ENCODE measurements at regions not wholly inside any gene's neighbourhood (a gene's known extent, or its start where the extent isn't known, plus 50 kb on each side); places are given as distances from the start of the nearest gene placed in this dataset.

DNA sequence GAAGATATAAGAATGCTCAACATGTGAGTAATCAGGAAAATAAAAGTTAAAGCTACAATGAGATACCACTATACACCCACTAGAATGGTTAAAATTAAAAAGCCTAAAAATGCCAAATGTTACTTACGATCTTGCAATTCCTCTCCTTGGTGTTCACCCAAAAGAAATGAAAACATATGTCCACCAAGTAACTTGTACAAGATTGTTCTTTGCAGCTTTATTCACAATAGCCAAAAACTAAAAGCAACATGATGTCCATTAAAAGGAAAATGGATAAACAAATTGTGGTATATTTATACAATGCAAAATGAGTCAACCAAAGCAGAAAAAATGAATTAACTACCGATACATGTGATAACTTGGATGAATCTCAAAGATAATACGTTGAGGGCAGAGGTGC, 301.6 kb upstream of the THBS1 start:
- no peaks in the 10 kb centered on the region for H3K4me1 Mint-ChIP-seq
- no peaks in the 10 kb centered on the region for H3K9me3 ChIP-seq (ENCODE audit: control insufficient read depth in 2 of 2, low read length in 2 of 2)
- no peak overlapping the region for H3K27ac ChIP-seq (ENCODE audit: insufficient read depth, low read length, poor library complexity, severe bottlenecking)
- no peaks in the 10 kb centered on the region for H3K36me3 Mint-ChIP-seq
- H3K4me1 ChIP-seq (ENCODE audit: control insufficient read depth, insufficient read depth, low read length, poor library complexity, severe bottlenecking), result no peaks in the 10 kb centered on the region
- H3K27me3 ChIP-seq (ENCODE audit: control insufficient read depth, insufficient read depth, low read length), result peaks cover 4% of the 10 kb centered on the region
- H3K27me3 Mint-ChIP-seq, result peaks cover 7% of the 10 kb centered on the region
- H3K4me3 ChIP-seq (ENCODE audit: low read depth, low read length), result no peak overlapping the region
- no peak overlapping the region for H3K27ac Mint-ChIP-seq
- no peaks in the 10 kb centered on the region for H3K36me3 ChIP-seq (ENCODE audit: control insufficient read depth, insufficient read depth, low read length)
- H3K9me3 Mint-ChIP-seq, result peaks cover 0 to 3% (median 0%) of the 10 kb centered on the region in 7 donors
- DNase-seq, result no peak
- no peak overlapping the region for H3K4me3 Mint-ChIP-seq
- ATAC-seq (ENCODE audit: low read depth in 2 of 2), result no peak

- H3K27ac ChIP-seq (ENCODE audit: insufficient read depth, low read length, poor library complexity, severe bottlenecking), result no peak overlapping the region
- Mint-ChIP-seq H3K4me3 (no peak overlapping the region), H3K4me1 (no peaks in the 10 kb centered on the region), H3K27ac (no peak overlapping the region), H3K9me3 (peaks cover 0 to 3% (median 0%) of the 10 kb centered on the region in 7 donors), H3K27me3 (peaks cover 25% of the 10 kb centered on the region), H3K36me3 (no peaks in the 10 kb centered on the region)
- no peaks in the 10 kb centered on the region for H3K36me3 ChIP-seq (ENCODE audit: control insufficient read depth, insufficient read depth, low read length)
- H3K27me3 ChIP-seq (ENCODE audit: control insufficient read depth, insufficient read depth, low read length), result peaks cover 6% of the 10 kb centered on the region
- DNase-seq, result no peak
- H3K4me1 ChIP-seq (ENCODE audit: control insufficient read depth, insufficient read depth, low read length, poor library complexity, severe bottlenecking), result no peaks in the 10 kb centered on the region
- ATAC-seq (ENCODE audit: low read depth in 2 of 2), result no peak
- no peak overlapping the region for H3K4me3 ChIP-seq (ENCODE audit: low read depth, low read length)
- H3K9me3 ChIP-seq (ENCODE audit: control insufficient read depth in 2 of 2, low read length in 2 of 2), result no peaks in the 10 kb centered on the region
These were observed 299.8 kb upstream of the THBS1 start for GRCh38 chr15:39281094-39281493.

- Mint-ChIP-seq H3K36me3 (no peaks in the 10 kb centered on the region), H3K4me3 (no peak overlapping the region), H3K27me3 (peaks cover 36% of the 10 kb centered on the region), H3K9me3 (peaks cover 0 to 3% (median 0%) of the 10 kb centered on the region in 7 donors), H3K4me1 (no peaks in the 10 kb centered on the region), H3K27ac (no peak overlapping the region)
- H3K27me3 ChIP-seq (ENCODE audit: control insufficient read depth, insufficient read depth, low read length), result peaks cover 17% of the 10 kb centered on the region
- no peaks in the 10 kb centered on the region for H3K4me1 ChIP-seq (ENCODE audit: control insufficient read depth, insufficient read depth, low read length, poor library complexity, severe bottlenecking)
- H3K36me3 ChIP-seq (ENCODE audit: control insufficient read depth, insufficient read depth, low read length), result no peaks in the 10 kb centered on the region
- no peaks in the 10 kb centered on the region for H3K9me3 ChIP-seq (ENCODE audit: control insufficient read depth in 2 of 2, low read length in 2 of 2)
- H3K4me3 ChIP-seq (ENCODE audit: low read depth, low read length), result no peak overlapping the region
- no peak overlapping the region for H3K27ac ChIP-seq (ENCODE audit: insufficient read depth, low read length, poor library complexity, severe bottlenecking)
- no peak for DNase-seq
- no peak for ATAC-seq (ENCODE audit: low read depth in 2 of 2)
These were observed 298.1 kb upstream of the THBS1 start for GRCh38 chr15:39282663-39283208.

DNA sequence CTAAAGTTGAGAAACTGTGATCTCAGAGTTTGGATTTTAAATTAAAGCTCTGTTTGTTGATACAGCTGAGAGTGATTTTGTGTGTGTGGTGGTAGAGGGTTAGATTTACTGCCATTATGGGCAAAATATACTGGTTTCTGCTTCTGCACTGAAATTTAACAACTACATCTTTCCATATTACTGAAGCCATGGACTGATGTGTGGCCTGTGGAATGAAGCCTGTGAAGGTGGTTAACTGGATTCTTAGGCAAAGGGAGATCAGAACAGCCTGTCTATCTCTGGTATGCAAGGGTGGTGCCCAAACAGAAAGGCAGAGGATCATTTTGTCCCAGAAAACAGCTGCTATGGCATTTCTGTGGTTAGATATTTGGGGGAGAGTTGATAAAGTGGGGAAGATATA, 297.3 kb upstream of the THBS1 start:
- H3K4me3 Mint-ChIP-seq, result no peak overlapping the region
- H3K27me3 Mint-ChIP-seq, result peaks cover 33% of the 10 kb centered on the region
- DNase-seq, result no peak
- H3K36me3 Mint-ChIP-seq, result no peaks in the 10 kb centered on the region
- H3K9me3 ChIP-seq (ENCODE audit: control insufficient read depth in 2 of 2, low read length in 2 of 2), result no peaks in the 10 kb centered on the region
- ATAC-seq (ENCODE audit: low read depth in 2 of 2), result no peak
- no peak overlapping the region for H3K27ac Mint-ChIP-seq
- H3K9me3 Mint-ChIP-seq, result peaks cover 0 to 3% (median 0%) of the 10 kb centered on the region in 7 donors
- no peaks in the 10 kb centered on the region for H3K36me3 ChIP-seq (ENCODE audit: control insufficient read depth, insufficient read depth, low read length)
- H3K27ac ChIP-seq (ENCODE audit: insufficient read depth, low read length, poor library complexity, severe bottlenecking), result no peak overlapping the region
- H3K4me1 Mint-ChIP-seq, result no peaks in the 10 kb centered on the region
- H3K27me3 ChIP-seq (ENCODE audit: control insufficient read depth, insufficient read depth, low read length), result peaks cover 20% of the 10 kb centered on the region
- no peaks in the 10 kb centered on the region for H3K4me1 ChIP-seq (ENCODE audit: control insufficient read depth, insufficient read depth, low read length, poor library complexity, severe bottlenecking)
- no peak overlapping the region for H3K4me3 ChIP-seq (ENCODE audit: low read depth, low read length)

GRCh38 chr15:39285071-39285470, 295.8 kb upstream of the THBS1 start:
- Mint-ChIP-seq H3K4me3 (no peak overlapping the region), H3K4me1 (no peaks in the 10 kb centered on the region), H3K27me3 (peaks cover 39% of the 10 kb centered on the region), H3K36me3 (no peaks in the 10 kb centered on the region), H3K27ac (no peak overlapping the region), H3K9me3 (peaks cover 0 to 3% (median 0%) of the 10 kb centered on the region in 7 donors)
- H3K27ac ChIP-seq (ENCODE audit: insufficient read depth, low read length, poor library complexity, severe bottlenecking), result no peak overlapping the region
- DNase-seq (no peak), ATAC-seq (ENCODE audit: low read depth in 2 of 2) (no peak)
- H3K27me3 ChIP-seq (ENCODE audit: control insufficient read depth, insufficient read depth, low read length), result peaks cover 20% of the 10 kb centered on the region
- H3K4me3 ChIP-seq (ENCODE audit: low read depth, low read length), result no peak overlapping the region
- H3K4me1 ChIP-seq (ENCODE audit: control insufficient read depth, insufficient read depth, low read length, poor library complexity, severe bottlenecking), result no peaks in the 10 kb centered on the region
- no peaks in the 10 kb centered on the region for H3K36me3 ChIP-seq (ENCODE audit: control insufficient read depth, insufficient read depth, low read length)
- no peaks in the 10 kb centered on the region for H3K9me3 ChIP-seq (ENCODE audit: control insufficient read depth in 2 of 2, low read length in 2 of 2)

- no peak overlapping the region for H3K27ac Mint-ChIP-seq
- no peak overlapping the region for H3K27ac ChIP-seq (ENCODE audit: insufficient read depth, low read length, poor library complexity, severe bottlenecking)
- no peaks in the 10 kb centered on the region for H3K4me1 Mint-ChIP-seq
- H3K27me3 ChIP-seq (ENCODE audit: control insufficient read depth, insufficient read depth, low read length), result peaks cover 20% of the 10 kb centered on the region
- ATAC-seq (ENCODE audit: low read depth in 2 of 2), result no peak
- H3K27me3 Mint-ChIP-seq, result peaks cover 39% of the 10 kb centered on the region
- no peak for DNase-seq
- no peaks in the 10 kb centered on the region for H3K9me3 ChIP-seq (ENCODE audit: control insufficient read depth in 2 of 2, low read length in 2 of 2)
- H3K4me3 Mint-ChIP-seq, result no peak overlapping the region
- no peaks in the 10 kb centered on the region for H3K4me1 ChIP-seq (ENCODE audit: control insufficient read depth, insufficient read depth, low read length, poor library complexity, severe bottlenecking)
- H3K36me3 Mint-ChIP-seq, result no peaks in the 10 kb centered on the region
- peaks cover 0 to 3% (median 0%) of the 10 kb centered on the region in 7 donors for H3K9me3 Mint-ChIP-seq
- H3K4me3 ChIP-seq (ENCODE audit: low read depth, low read length), result no peak overlapping the region
- H3K36me3 ChIP-seq (ENCODE audit: control insufficient read depth, insufficient read depth, low read length), result no peaks in the 10 kb centered on the region
These were observed 295.2 kb upstream of the THBS1 start for GRCh38 chr15:39285663-39286062.

- peaks cover 40% of the 10 kb centered on the region for H3K27me3 Mint-ChIP-seq
- H3K4me1 Mint-ChIP-seq, result no peaks in the 10 kb centered on the region
- Histone ChIP-seq H3K9me3 (ENCODE audit: control insufficient read depth in 2 of 2, low read length in 2 of 2) (no peaks in the 10 kb centered on the region), H3K4me3 (ENCODE audit: low read depth, low read length) (no peak overlapping the region), H3K27me3 (ENCODE audit: control insufficient read depth, insufficient read depth, low read length) (peaks cover 20% of the 10 kb centered on the region), H3K4me1 (ENCODE audit: control insufficient read depth, insufficient read depth, low read length, poor library complexity, severe bottlenecking) (no peaks in the 10 kb centered on the region), H3K27ac (ENCODE audit: insufficient read depth, low read length, poor library complexity, severe bottlenecking) (no peak overlapping the region), H3K36me3 (ENCODE audit: control insufficient read depth, insufficient read depth, low read length) (no peaks in the 10 kb centered on the region)
- no peaks in the 10 kb centered on the region for H3K36me3 Mint-ChIP-seq
- no peak overlapping the region for H3K4me3 Mint-ChIP-seq
- H3K9me3 Mint-ChIP-seq, result peaks cover 0 to 3% (median 0%) of the 10 kb centered on the region in 7 donors
- no peak overlapping the region for H3K27ac Mint-ChIP-seq
- DNase-seq (no peak), ATAC-seq (ENCODE audit: low read depth in 2 of 2) (no peak)
These were observed 294.2 kb upstream of the THBS1 start for GRCh38 chr15:39286706-39287105.

DNA sequence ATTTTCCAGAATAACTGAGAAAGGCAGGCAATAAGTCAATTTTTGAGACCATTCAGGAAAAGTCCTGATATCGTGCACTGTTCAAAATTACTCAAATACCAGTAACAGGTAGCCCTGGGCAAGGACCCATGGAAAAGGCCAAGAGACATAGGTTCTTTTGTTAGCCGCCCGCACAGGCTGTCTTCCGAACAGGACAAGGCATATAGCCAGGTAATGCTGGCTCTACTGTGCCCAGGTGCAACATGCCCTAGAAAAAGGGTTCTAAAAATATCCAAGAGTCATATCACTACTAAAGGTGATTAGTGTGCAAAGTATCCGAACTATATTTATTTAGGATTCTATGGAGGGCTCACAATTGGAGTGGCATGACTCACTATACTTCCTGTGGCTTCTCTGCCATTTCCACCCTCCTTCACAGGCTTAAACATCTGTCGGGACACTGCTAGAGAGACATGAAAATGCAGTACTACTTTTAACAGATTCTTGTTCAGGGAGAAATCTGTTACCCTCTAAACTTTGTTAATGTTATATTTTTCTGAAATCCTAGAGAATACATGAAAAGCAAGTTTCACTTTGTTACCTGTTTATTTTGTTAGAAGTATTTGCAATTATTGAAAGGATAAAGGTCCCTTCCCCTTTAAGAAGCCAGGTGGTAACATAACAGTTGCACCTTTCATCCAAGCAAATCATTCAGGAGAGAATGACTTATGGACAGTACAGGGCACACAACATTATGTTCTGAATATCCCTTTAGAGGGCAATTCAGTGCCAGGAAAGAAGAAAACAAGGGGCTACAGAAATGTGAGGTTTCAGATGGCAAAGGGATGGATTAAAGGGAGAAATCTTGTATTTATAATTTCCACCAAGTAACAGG, 293.3 kb upstream of the THBS1 start:
- no peak overlapping the region for H3K27ac ChIP-seq (ENCODE audit: insufficient read depth, low read length, poor library complexity, severe bottlenecking)
- Mint-ChIP-seq H3K4me1 (no peaks in the 10 kb centered on the region), H3K27me3 (peaks cover 43% of the 10 kb centered on the region), H3K36me3 (no peaks in the 10 kb centered on the region), H3K9me3 (peaks cover 0 to 3% (median 2%) of the 10 kb centered on the region in 7 donors), H3K27ac (no peak overlapping the region), H3K4me3 (no peak overlapping the region)
- peaks cover 20% of the 10 kb centered on the region for H3K27me3 ChIP-seq (ENCODE audit: control insufficient read depth, insufficient read depth, low read length)
- H3K4me3 ChIP-seq (ENCODE audit: low read depth, low read length), result no peak overlapping the region
- H3K36me3 ChIP-seq (ENCODE audit: control insufficient read depth, insufficient read depth, low read length), result no peaks in the 10 kb centered on the region
- ATAC-seq (ENCODE audit: low read depth in 2 of 2), result no peak
- H3K4me1 ChIP-seq (ENCODE audit: control insufficient read depth, insufficient read depth, low read length, poor library complexity, severe bottlenecking), result no peaks in the 10 kb centered on the region
- peaks cover 0 to 5% of the 10 kb centered on the region in 2 experiments for H3K9me3 ChIP-seq (ENCODE audit: control insufficient read depth in 2 of 2, low read length in 2 of 2)
- no peak for DNase-seq
